Pons (tissue), 1 donor: ENCODE measurements at regions not wholly inside any gene's neighbourhood (a gene's known extent, or its start where the extent isn't known, plus 50 kb on each side); places are given as distances from the start of the nearest gene placed in this dataset.

ENCODE experiments used
- DNase-seq: peaks from one replicate; pipeline ENCODE4 v3.0.0-alpha.2; 2016; ENCODE audit warnings: low spot score

DNA sequence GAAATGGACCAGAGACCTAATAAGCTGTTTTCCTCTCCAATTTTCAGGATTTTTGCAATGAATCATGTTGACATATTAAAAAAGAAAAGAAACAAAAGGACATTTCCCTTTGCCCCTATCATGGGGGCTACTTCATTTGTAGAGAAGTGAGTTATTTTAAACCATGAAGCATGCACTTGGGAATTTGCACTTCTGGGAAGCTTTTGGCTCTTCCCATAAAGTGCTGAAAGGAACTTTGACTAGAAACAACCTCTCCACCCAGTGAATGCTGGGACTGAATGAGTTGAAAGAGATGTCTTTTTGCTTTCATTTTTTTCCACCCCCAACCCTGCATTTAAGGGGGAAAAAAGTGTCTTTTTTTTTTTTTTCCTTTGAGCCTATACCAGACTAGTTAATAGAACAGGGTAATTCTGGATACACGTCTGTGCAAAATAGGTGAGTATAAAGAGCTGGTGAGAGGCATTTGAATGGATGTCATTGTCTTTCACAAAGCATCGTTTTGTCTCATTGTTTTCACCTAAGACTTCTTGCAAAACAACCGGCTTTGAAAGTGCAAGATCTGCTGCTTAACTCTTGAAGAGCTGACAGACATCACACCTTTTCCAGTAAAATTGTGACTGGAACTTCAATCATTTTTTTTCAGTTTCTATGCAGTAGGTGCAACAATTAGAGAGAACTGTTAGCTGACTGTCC is 138.7 kb upstream of the BACH2 start:
- no peak for DNase-seq

DNA sequence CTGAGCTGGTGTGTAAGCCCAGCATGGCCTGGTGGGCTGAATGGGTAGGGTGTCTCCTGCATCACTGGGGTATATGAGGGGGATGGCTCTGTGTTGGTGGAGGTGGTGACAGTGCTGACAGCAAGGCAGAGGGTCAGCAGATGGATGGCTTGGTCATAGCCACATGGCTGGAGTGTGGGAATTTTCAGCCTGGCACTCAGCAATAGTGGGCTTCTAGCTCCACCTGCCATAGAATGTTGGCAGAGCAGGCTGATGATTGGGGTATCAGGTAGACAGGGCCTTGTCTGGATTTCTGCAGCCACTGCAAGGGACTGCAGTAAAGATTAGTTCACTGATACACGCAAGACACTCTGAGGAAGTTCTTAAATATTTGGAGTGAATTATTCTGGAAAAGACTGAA is 137.5 kb upstream of the BACH2 start:
- no peak for DNase-seq

DNA sequence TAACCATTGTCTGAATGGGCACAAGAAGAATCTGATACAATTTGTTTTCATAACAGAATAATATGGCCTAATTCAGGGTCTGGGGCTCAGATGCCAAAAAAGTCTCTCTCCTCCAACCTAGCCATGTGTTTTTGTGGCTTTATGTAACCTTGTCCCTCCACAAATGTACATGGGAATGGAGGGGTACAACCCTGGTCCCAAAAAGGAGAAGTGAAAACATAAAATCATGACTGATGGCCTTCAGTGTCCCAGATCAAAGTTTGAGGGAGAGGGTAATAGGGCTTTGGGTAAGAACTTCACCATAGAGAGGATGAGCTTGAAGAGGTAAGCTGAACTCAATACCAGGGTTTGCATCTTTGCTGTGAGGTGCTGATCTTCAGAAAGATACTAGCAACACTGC is 136.3 kb upstream of the BACH2 start:
- no peak for DNase-seq

DNA sequence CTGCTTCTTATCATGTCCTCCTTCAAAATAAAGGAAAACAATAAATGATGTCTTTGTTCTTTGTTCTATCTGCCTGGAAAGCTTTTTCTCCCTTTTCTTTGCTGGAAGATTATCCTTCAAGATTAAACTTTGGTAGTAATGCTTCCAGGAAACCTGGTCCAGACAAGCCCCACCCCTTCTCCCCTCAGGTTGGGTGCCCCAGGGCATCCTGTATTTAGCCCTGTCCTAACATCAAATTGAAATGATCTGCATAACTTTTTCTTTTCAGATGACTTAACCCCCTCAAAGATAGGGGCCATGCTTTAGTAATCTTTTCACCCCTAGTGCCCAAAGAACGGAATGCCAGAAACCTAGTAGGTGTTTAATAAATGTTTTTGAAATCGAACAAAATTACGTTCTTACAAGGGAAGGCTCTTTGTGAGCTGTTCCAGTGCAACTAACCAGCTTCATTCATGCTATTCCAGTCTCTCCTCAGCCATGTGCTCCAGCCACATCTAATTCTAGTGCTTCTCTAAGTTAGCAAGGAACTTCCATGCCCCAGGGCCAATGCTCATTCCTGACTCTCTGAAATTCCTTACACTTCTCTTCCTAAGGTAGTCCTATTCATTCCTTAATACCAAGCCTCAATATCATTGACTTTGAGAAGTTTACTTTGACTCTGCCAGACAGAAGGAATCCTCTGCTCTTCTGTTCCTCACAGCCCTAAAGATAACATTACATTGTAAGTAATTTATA is 135.6 kb upstream of the BACH2 start:
- no peak for DNase-seq

DNA sequence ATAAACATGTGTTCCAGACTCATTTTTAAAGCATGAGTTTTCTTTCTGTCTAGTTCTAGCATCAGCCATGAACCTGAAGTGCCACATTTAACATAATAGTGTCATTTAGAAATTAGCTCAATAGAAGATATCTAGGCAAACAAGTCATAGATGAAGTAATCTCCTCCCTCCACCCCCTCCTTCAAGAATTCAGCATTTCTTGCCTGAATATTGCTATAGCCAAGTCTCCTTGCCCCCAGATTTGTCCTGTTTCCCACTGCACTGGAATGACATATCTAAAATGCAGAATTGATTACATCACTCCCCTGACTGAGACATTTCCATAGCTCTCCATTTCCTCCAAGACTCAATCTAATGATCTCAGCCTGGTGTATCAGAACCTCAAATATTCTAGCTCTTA is 134.9 kb upstream of the BACH2 start:
- no peak for DNase-seq

DNA sequence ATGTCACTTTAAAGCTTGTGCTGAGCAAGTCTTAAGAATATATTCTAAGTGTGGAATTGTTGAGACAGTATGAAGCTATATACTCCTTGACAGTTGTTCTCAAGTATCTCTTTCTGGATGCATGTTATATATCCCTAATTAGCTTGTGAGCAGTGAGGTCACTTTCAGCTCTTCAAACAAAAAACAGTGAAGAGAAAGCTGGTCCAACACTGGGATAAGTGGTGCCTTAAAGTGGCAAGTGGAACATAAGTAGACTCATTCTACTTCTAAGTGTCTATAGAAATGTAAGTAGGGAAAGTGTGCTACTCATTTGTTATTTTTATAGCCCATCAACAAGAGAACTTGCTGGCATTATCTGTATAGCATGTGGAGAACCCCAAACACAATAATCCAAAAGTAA is 133.1 kb upstream of the BACH2 start:
- DNase-seq, result no peak

DNA sequence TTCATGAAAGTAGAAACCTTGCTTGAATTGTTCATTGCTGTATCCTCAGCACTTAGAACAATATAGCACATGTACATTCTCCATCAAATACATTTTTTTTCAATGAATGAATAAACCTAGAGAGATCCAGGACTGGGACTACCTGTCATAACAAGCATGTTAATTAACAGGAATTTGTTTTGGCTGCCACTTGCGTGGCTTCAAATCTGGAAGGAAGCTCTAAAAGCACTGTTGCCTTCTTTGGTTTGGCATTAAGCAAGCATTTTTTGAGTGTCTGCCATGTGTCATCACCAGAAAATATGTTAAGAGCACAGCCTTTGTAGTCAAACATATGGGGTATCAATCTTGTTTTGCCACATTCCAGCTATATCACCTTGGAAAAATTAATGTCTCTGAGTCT is 131.9 kb upstream of the BACH2 start:
- DNase-seq, result no peak

DNA sequence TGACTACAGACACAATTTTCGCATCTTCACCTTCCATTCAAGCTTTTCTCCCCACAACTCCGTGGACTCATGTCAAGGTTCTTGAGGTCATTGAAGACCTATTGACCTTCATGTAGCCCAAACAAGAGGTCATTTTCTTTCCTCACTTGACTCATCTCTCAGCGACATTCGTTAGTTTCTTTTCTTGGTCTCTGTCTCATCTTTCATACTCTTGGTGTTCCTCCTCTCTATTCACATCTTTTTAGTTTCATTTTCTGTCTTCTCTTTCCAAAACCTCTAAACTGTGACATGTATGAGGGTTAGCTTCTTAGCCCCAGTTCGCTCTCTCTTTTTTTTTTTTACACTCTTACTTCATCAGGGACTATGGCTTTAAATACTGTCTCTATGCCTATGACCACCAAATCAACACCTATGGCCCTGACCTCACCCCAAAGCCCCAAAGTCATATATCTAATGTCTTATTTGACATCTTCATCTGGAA is 128.6 kb upstream of the BACH2 start:
- no peak for DNase-seq

DNA sequence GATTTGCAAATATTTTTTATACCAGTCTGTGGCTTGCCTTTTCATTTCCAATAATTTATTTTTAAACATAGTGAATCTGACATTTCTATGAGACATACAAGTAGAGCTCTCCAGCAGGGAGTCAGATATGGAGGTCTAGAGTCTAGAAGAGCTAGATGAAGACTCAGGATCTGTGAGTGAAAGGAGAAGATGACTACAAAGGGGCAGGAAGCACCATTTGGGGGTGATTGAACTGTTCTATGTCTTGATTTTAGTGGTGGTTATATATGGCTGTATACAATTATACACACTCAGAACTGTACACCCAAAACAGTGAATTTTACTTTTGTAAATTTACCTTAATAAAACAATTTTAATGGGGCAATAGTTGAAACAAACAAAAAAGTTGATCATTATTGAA is 127.9 kb upstream of the BACH2 start:
- DNase-seq, result no peak

DNA sequence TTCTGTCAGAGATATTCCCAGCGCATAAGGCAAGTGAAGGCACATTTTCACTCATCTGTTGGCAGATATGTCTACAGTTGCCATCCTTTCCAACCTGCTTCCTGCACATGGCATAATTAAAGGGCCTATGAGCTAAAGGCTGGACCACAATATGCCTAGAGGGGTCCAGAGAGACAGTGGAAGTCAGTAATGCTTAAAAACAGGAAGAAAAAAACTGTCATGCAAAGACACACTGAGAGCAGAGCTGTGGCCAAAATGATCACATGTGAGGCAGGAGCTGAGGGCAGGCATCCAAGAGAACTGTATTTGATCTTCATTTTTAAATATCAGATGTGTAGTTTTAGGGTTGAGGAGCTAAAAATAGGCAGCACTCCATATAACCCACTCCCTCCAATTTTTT is 125.0 kb upstream of the BACH2 start:
- DNase-seq, result no peak

DNA sequence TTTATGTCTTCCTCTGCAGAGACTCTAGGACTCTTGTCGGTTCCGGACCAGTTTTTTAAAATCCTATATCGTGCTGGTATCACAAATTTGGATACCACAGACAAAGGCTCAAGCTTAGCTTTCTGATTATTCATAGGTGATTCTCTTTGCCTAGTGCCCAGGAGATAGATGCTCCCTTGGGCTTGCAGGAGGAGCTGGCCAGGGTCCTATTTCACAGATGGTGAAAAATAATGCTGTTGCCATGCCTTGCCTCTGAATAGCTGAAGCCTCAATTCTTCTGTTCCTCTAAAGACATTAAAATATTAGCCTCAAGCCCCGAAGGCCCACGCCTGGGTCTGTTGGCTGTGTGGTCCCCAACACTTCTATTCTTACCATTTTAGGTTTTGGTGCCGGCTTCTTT is 123.9 kb upstream of the BACH2 start:
- DNase-seq, result no peak

DNA sequence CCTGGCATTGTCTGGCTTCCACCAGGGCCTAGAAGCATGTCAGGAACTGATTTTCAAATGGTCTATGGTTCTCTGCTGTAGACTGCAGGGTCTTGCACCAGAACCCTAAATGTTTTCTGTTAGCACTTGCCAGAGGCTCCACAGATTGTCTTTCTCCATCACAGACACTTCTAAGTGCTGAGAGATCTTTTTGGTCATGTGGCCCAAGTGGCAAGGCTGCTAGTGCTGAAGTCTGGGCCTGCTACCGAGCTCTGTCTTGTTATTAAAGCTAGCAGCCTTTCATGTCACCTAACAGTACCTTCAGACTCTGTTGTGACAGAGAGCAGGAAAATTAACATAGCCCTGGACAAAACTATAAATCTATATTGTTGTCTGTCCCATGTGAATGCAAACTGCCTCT is 120.7 kb upstream of the BACH2 start:
- DNase-seq, result no peak

DNA sequence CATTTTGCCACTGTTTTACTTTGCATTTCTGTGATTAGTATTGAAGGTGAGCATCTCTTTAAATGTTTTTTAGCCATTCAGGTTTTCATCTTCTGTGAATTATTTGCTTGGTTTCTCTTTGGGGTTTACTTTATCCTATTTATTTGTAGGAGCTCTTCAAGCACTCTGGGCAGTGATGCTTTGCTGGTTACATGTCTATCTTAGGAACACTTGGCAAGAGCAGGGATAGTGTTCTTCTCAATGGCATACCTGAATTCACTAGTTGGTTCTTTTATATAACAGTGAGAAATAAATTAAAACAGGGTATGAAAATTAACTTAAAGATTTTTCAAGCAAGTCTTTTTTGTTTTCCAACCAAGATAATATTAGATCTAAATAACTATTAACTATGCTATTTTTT is 119.7 kb upstream of the BACH2 start:
- no peak for DNase-seq

DNA sequence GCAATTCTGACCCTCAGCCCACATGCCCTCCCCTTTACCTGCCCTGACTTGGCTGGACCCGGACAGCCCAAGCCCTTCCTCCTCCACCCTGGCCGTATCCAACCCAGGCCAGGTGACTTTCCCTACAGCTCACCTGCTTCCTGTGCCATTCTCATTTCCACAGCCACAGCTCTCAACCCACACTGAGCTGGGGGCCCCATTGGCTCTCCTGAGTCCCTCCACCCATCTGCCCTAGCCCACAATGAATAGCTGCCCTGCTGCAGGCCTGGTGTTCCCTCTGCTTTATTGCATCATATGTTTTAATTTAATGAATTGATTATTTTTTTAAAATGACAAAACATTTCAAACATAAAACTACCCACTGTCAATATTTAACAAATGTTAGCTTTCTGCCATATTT is 118.5 kb upstream of the BACH2 start:
- no peak for DNase-seq

DNA sequence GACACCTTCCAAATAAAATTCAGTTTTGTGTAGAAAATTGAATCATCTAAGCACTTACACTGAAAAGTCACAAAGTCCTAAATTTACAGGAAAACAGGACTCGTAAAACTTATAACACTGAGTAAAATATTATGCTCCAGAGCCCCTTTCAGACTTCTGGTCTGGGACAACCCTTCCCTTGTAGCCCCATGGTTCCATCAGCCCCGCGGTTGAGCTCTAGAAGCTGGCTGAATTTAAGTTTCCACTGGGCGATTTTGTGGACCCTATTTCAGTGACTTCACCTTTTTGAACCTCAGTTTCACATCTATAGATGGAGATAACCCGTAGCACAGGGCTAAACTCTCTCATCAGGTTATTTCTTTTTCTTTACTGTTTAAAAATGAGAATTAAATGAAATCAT is 117.7 kb upstream of the BACH2 start:
- DNase-seq, result no peak

DNA sequence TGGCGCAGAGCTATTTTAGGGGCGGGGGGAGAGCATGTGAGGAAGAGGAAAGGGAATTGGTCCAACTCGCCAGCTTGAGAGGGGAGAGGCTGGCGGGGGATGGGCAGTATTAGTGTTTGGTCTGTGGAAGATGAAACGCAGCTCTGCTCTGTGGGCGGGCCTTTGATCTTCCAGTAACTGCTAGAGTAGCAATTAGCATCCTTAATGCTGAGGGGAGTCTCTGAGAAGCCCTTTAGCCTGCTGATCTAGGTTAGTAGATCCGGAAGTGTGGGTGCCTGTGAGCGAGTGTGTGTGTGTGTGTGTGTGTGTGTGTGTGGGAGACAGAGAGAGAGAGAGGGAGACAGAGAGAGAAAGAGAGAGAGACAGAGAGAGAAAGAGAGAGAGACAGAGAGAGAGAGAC is 117.2 kb upstream of the BACH2 start:
- DNase-seq, result peak; percentile 24

DNA sequence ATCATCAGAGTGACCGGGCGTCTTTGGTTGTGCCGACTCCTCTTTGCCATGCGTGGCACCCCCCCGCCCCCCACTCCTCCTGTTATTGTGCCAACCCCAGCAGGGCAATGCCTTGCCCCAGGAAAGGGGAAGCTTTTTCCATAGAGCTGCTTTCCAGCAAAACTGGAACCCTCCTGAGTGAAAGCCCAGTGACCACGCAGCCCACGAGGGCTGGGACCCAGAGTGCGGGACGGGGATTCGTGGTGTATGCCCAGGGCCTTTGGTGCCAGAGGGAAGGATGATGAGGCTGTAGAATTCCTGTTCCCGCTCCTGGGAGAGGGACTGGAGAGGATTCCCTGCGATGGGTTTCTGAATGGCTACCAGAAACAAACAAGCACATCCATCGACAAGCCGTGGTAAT is 116.8 kb upstream of the BACH2 start:
- no peak for DNase-seq

DNA sequence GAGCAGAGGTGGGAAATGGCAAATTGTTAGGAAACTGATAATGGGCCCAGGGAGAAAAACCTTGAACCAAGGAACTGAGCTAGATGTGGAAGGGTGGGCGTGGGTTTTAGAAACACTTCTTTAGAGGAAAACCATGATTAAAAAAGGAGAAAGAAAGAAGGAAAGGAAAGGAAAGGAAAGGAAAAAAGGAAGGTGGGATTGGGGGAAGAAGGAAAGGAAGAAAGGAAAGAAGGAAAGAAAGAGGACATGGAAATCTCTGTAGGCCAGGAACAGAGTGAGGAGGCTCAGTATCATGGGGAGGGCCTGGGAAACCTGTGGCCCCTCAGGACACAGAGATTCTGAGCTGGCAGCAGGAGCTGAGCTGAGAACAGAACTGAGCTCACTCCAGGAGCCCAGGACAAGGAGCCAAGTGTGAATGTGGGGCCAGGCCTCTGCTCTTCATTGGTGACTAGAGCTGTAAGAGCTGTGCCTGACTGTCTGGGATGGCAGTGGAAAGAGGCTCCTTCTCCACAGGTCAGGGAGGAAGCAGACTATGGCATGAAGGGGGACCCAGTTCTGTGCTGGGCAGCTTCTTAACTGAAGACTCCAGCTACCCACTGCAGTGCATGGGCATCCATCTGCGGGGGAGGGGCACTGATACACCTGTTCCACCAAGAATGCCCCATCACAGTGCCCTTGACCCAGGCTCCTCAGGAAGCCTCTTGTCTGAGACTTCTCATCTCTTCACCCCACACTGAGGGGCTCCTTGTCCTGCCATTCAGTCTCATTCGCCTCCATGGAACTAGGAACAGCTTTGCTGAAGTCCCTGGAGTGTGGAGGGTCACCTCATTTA is 116.1 kb upstream of the BACH2 start:
- no peak for DNase-seq

DNA sequence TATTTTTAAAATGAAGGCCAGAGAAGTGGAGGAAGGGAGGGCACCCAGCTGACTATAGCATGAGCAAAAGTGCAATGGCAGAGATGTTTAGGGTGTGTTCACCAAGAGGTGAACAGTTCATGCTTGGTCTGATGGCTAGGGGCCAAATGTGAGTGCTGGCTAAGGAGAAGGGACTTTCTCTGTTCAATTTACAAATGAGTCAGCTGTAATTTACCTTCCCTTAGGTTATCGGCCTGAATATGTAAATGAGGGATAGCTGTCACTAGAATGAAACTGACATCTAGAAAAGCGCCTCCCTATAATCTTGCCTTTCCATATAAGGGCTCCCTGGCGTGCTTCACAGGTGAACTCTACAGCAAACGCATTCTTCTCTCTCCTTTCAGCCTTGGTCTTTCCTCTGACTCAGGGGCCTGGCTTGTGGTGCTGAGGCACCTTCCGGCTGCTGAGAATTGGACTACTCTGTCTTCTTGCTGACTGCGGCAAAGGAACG is 114.7 kb upstream of the BACH2 start:
- DNase-seq, result no peak

DNA sequence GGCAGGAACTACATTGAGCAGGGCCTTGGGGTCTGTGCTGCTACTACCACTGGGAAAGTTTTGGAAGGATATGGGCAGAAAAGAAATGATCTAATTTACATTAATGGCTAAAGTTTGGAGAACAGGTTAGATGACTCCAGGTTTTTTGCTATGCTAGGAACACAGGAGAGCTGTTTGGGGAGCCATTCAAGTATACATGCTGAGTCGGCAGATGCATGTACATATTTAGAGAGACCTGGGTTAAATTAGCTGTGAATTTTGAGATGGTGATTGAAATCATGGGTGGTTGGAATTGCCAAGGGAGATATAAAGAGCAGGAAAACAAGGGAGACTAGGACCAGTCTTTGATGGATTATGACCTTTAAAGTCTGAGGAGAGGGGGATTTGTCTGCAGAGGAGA is 113.1 kb upstream of the BACH2 start:
- DNase-seq, result no peak

DNA sequence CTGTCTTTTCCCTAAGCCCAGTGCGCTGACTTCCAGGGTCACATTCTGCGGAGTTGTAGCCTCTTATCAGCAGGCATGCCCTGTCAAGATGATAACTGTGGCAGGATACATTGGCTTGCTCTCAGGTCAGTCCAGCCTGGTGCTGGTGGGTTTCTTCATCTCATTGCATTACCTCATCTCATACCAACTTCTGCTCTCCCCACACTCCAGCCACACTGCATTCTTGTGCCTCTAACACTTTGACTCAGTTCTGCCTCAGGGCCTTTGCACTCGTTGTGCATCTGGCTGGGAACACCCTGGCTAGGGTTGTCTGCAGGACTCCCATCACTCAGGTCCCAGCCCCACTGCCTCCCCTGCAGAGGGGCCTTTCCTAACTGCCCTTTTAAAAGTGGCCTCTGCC is 110.3 kb upstream of the BACH2 start:
- no peak for DNase-seq

DNA sequence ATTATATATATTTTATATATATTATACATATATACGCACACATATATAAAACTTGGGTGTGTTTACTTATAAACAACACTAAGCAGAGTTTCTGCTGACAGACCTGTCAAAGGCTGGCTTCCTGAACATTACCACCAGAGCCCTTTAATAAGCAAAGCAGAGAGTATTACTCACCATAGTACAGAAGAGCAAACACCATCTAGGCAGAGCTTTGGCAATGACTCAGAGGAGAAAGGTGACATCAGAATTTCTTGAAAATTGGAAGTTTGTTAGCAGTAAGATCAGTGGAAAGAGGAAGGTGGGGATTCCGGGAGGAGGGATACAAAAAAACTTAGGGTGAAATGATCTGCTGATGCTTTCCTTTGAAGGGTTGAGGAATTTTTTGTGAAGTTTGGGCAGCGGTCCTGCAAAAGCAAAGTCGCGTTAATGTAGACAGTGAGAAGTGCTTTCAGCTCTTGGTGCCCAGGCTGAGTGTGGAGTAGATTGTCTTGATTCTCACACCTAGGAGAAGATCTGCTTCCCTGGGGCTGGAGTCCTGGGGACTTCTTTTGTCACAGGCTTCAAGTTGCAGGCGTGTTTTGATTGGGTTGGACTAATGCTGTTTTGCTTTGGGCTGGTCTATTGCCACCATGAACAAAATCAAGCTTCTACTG is 109.6 kb upstream of the BACH2 start:
- no peak for DNase-seq
